Esophagus muscularis mucosa (tissue), 3 donors: ENCODE measurements at regions not wholly inside any gene's neighbourhood (a gene's known extent, or its start where the extent isn't known, plus 50 kb on each side); places are given as distances from the start of the nearest gene placed in this dataset.

Experiments
- CTCF ChIP-seq, 3 experiments: fragments of 200-600 bp in 2 of 3; fragments of 450-650 bp in 1 of 3; sonication (generic) in 2 of 3; IDR thresholded peaks; one replicate each; pipeline ENCODE4 v1.5.1; 2017 to 2019; ENCODE audit warnings: antibody characterized with exemption in 3 of 3, mild to moderate bottlenecking in 2 of 3, moderate library complexity in 1 of 3
- POLR2A ChIP-seq: fragments of 450-650 bp; IDR thresholded peaks from one replicate; pipeline ENCODE4 v1.6.1; 2017; ENCODE audit warnings: antibody characterized with exemption, moderate library complexity, mild to moderate bottlenecking, low read depth
- POLR2AphosphoS5 ChIP-seq, 2 donors: sonication (generic); formaldehyde crosslinking; IDR thresholded peaks; one replicate each; pipeline ENCODE4 v1.6.1; 2017; ENCODE audit warnings: antibody characterized with exemption in 2 of 2

- TF ChIP-seq CTCF (IDR thresholded peaks at IDR 0.05) (no peak), POLR2A (no peak), POLR2AphosphoS5 (IDR thresholded peaks at IDR 0.05) (no peak)
Measured at GRCh38 chr10:128530946-128531345, 404.7 kb upstream of the MKI67 start.
